GM23248 (cell line): ENCODE measurements at regions not wholly inside any gene's neighbourhood (a gene's known extent, or its start where the extent isn't known, plus 50 kb on each side); places are given as distances from the start of the nearest gene placed in this dataset.

Source experiments
- EZH2 ChIP-seq: fragments of 200-600 bp; sonication (generic); IDR thresholded peaks from 2 replicates; pipeline ENCODE4 v1.6.1; 2018; ENCODE audit warnings: antibody characterized with exemption, mild to moderate bottlenecking; ENCODE audit not compliant: insufficient read depth, poor library complexity, severe bottlenecking
- EZH2phosphoT487 ChIP-seq: fragments of 200-600 bp; sonication (generic); IDR thresholded peaks from 2 replicates; pipeline ENCODE4 v1.6.1; 2018; ENCODE audit warnings: antibody characterized with exemption, moderate library complexity, mild to moderate bottlenecking, low read depth; ENCODE audit not compliant: insufficient read depth

- TF ChIP-seq EZH2 (no peak), EZH2phosphoT487 (no peak)
Observed at GRCh38 chr13:111612886-111613285, 292.4 kb downstream of the TEX29 start.
